ENCODE measurements at regions not wholly inside any gene's neighbourhood (a gene's known extent, or its start where the extent isn't known, plus 50 kb on each side); places are given as distances from the start of the nearest gene placed in this dataset.

DNA sequence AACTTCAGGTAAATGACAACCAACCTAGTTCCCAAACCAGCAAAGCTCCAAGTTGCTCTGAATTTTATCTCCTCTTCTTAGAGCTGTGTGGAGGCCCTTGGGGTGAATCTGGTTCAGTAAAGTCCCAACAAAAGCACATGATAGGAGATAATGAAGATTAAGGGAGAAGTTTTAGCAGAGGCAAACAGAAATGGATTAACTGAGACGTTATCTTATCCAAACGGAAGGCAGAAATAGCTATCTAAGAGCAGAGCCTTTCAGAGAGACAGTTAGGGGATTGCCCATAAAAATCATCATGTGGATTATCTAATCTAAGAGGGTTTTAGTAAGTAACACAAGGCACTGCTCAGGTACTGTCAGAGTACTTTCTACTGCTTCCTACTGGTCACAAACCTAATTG is 183.9 kb upstream of the ZNF618 start:
- TF ChIP-seq, protein P1, sequence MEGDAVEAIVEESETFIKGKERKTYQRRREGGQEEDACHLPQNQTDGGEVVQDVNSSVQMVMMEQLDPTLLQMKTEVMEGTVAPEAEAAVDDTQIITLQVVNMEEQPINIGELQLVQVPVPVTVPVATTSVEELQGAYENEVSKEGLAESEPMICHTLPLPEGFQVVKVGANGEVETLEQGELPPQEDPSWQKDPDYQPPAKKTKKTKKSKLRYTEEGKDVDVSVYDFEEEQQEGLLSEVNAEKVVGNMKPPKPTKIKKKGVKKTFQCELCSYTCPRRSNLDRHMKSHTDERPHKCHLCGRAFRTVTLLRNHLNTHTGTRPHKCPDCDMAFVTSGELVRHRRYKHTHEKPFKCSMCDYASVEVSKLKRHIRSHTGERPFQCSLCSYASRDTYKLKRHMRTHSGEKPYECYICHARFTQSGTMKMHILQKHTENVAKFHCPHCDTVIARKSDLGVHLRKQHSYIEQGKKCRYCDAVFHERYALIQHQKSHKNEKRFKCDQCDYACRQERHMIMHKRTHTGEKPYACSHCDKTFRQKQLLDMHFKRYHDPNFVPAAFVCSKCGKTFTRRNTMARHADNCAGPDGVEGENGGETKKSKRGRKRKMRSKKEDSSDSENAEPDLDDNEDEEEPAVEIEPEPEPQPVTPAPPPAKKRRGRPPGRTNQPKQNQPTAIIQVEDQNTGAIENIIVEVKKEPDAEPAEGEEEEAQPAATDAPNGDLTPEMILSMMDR (tag by site-specific recombination; IDR thresholded peaks at IDR 0.05) = no peak
- no peak for TF ChIP-seq ZNF350 (tag by site-specific recombination; IDR thresholded peaks at IDR 0.05)
- TF ChIP-seq ZNF530 (tag by site-specific recombination; IDR thresholded peaks at IDR 0.05; ENCODE audit: low read depth) = no peak
- TF ChIP-seq ZNF211 (tag by site-specific recombination; IDR thresholded peaks at IDR 0.05; ENCODE audit: low read depth) = no peak
- TF ChIP-seq ZNF37A (tag by site-specific recombination; IDR thresholded peaks at IDR 0.05) = no peak
- TF ChIP-seq, protein P2, sequence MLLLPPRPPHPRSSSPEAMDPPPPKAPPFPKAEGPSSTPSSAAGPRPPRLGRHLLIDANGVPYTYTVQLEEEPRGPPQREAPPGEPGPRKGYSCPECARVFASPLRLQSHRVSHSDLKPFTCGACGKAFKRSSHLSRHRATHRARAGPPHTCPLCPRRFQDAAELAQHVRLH (tag by site-specific recombination; IDR thresholded peaks at IDR 0.05) = no peak
- no peak for TF ChIP-seq ZNF639 (tag by site-specific recombination; IDR thresholded peaks at IDR 0.05)
- TF ChIP-seq, protein P3, sequence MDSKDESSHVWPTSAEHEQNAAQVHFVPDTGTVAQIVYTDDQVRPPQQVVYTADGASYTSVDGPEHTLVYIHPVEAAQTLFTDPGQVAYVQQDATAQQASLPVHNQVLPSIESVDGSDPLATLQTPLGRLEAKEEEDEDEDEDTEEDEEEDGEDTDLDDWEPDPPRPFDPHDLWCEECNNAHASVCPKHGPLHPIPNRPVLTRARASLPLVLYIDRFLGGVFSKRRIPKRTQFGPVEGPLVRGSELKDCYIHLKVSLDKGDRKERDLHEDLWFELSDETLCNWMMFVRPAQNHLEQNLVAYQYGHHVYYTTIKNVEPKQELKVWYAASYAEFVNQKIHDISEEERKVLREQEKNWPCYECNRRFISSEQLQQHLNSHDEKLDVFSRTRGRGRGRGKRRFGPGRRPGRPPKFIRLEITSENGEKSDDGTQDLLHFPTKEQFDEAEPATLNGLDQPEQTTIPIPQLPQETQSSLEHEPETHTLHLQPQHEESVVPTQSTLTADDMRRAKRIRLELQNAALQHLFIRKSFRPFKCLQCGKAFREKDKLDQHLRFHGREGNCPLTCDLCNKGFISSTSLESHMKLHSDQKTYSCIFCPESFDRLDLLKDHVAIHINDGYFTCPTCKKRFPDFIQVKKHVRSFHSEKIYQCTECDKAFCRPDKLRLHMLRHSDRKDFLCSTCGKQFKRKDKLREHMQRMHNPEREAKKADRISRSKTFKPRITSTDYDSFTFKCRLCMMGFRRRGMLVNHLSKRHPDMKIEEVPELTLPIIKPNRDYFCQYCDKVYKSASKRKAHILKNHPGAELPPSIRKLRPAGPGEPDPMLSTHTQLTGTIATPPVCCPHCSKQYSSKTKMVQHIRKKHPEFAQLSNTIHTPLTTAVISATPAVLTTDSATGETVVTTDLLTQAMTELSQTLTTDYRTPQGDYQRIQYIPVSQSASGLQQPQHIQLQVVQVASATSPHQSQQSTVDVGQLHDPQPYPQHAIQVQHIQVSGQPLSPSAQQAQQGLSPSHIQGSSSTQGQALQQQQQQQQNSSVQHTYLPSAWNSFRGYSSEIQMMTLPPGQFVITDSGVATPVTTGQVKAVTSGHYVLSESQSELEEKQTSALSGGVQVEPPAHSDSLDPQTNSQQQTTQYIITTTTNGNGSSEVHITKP (tag by site-specific recombination; IDR thresholded peaks at IDR 0.05) = no peak
- no peak for TF ChIP-seq YY1 (tag by site-specific recombination; IDR thresholded peaks at IDR 0.05)
- TF ChIP-seq, protein P4, sequence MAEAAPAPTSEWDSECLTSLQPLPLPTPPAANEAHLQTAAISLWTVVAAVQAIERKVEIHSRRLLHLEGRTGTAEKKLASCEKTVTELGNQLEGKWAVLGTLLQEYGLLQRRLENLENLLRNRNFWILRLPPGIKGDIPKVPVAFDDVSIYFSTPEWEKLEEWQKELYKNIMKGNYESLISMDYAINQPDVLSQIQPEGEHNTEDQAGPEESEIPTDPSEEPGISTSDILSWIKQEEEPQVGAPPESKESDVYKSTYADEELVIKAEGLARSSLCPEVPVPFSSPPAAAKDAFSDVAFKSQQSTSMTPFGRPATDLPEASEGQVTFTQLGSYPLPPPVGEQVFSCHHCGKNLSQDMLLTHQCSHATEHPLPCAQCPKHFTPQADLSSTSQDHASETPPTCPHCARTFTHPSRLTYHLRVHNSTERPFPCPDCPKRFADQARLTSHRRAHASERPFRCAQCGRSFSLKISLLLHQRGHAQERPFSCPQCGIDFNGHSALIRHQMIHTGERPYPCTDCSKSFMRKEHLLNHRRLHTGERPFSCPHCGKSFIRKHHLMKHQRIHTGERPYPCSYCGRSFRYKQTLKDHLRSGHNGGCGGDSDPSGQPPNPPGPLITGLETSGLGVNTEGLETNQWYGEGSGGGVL (tag by site-specific recombination; IDR thresholded peaks at IDR 0.05) = no peak
- no peak for TF ChIP-seq ZBTB10 (tag by site-specific recombination; IDR thresholded peaks at IDR 0.05)
- no peak for TF ChIP-seq ZNF133 (tag by site-specific recombination; IDR thresholded peaks at IDR 0.05)
- TF ChIP-seq, protein P5, sequence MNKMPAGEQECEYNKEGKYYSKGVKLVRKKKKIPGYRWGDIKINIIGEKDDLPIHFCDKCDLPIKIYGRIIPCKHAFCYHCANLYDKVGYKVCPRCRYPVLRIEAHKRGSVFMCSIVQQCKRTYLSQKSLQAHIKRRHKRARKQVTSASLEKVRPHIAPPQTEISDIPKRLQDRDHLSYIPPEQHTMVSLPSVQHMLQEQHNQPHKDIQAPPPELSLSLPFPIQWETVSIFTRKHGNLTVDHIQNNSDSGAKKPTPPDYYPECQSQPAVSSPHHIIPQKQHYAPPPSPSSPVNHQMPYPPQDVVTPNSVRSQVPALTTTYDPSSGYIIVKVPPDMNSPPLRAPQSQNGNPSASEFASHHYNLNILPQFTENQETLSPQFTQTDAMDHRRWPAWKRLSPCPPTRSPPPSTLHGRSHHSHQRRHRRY (tag by site-specific recombination; IDR thresholded peaks at IDR 0.05) = no peak
